NB4 (cell line): ENCODE measurements at regions not wholly inside any gene's neighbourhood (a gene's known extent, or its start where the extent isn't known, plus 50 kb on each side); places are given as distances from the start of the nearest gene placed in this dataset.

Experiments used
- CTCF ChIP-seq: IDR thresholded peaks from one replicate; pipeline ENCODE4 v1.5.1; 2012; ENCODE audit warnings: low read depth, low read length
- MAX ChIP-seq: IDR thresholded peaks from 2 replicates; pipeline ENCODE4 v1.6.1; 2011; ENCODE audit warnings: low read depth, low read length
- MYC ChIP-seq: IDR thresholded peaks from 2 replicates; pipeline ENCODE4 v1.6.1; 2011; ENCODE audit warnings: low read depth, low read length
- POLR2A ChIP-seq: IDR thresholded peaks from 2 replicates; pipeline ENCODE4 v1.6.1; 2011; ENCODE audit warnings: mild to moderate bottlenecking; ENCODE audit not compliant: insufficient read length; ENCODE audit errors: extremely low read depth

GRCh38 chr2:180707175-180707883 is 273.1 kb upstream of the UBE2E3 start:
- TF ChIP-seq CTCF (no peak), POLR2A (no peak), MYC (no peak), MAX (no peak)
